Endodermal cell (in vitro differentiated cells): ENCODE measurements at regions not wholly inside any gene's neighbourhood (a gene's known extent, or its start where the extent isn't known, plus 50 kb on each side); places are given as distances from the start of the nearest gene placed in this dataset.

Experiments
- DNase-seq: peaks from one replicate; pipeline ENCODE4 v3.0.0-alpha.2; 2017
- H3K27ac ChIP-seq: 2 replicates; pipeline ENCODE4 v1.5.1; 2013; ENCODE audit warnings: mild to moderate bottlenecking, low read depth, low read length, moderate library complexity
- H3K27me3 ChIP-seq: 2 replicates; pipeline ENCODE4 v1.6.1; 2013; ENCODE audit warnings: mild to moderate bottlenecking, low read length, moderate library complexity; ENCODE audit not compliant: insufficient read depth, control insufficient read depth, poor library complexity, severe bottlenecking
- H3K36me3 ChIP-seq: 2 replicates; pipeline ENCODE4 v1.7.0; 2013; ENCODE audit warnings: mild to moderate bottlenecking, low read length, moderate library complexity; ENCODE audit not compliant: control insufficient read depth, insufficient read depth
- H3K4me1 ChIP-seq: one replicate; pipeline ENCODE4 v1.7.0; 2013; ENCODE audit warnings: low read length; ENCODE audit not compliant: control insufficient read depth, insufficient read depth
- H3K4me3 ChIP-seq: 2 replicates; pipeline ENCODE4 v1.5.1; 2013; ENCODE audit warnings: mild to moderate bottlenecking, low read length, moderate library complexity
- H3K9ac ChIP-seq: 2 replicates; pipeline ENCODE4 v1.6.1; 2013; ENCODE audit warnings: mild to moderate bottlenecking, low read length, moderate library complexity; ENCODE audit not compliant: poor library complexity, severe bottlenecking; ENCODE audit errors: extremely low read depth
- H3K9me3 ChIP-seq: 2 replicates; pipeline ENCODE4 v1.6.1; 2013; ENCODE audit warnings: mild to moderate bottlenecking, low read length, moderate library complexity; ENCODE audit not compliant: control insufficient read depth
- H3K27ac Mint-ChIP-seq: 2 replicates; pipeline ENCODE4 v1.8.0; 2020; ENCODE audit warnings: mixed read lengths
- H3K27me3 Mint-ChIP-seq: 2 replicates; pipeline ENCODE4 v1.8.0; 2021; ENCODE audit warnings: mild to moderate bottlenecking, mixed read lengths; ENCODE audit not compliant: insufficient read depth
- H3K36me3 Mint-ChIP-seq: 2 replicates; pipeline ENCODE4 v1.8.0; 2020; ENCODE audit warnings: low read depth, mixed read lengths
- H3K4me1 Mint-ChIP-seq: 2 replicates; pipeline ENCODE4 v1.8.0; 2020; ENCODE audit warnings: mixed read lengths
- H3K4me3 Mint-ChIP-seq: 2 replicates; pipeline ENCODE4 v1.8.0; 2020; ENCODE audit warnings: mild to moderate bottlenecking, moderate library complexity, mixed read lengths
- H3K9me3 Mint-ChIP-seq: 2 replicates; pipeline ENCODE4 v1.8.0; 2020; ENCODE audit warnings: mild to moderate bottlenecking, mixed read lengths
- CTCF ChIP-seq: fragments of 200-600 bp; sonication (generic); conservative IDR thresholded peaks from 2 replicates; pipeline ENCODE4 v1.5.0; 2021; ENCODE audit warnings: antibody characterized with exemption, mild to moderate bottlenecking
- WGBS, 2 experiments: methylation state at CpG; one replicate each; pipeline versions ENCODE4 v1.1.5 to v1.1.7; 2013; ENCODE audit warnings: missing lambda C conversion rate in 2 of 2, mixed read lengths in 1 of 2; ENCODE audit not compliant: insufficient coverage in 1 of 2, insufficient read length in 1 of 2; 5-methylcytosine and 5-hydroxymethylcytosine counted together

- Mint-ChIP-seq H3K4me3 (no peak overlapping the region), H3K4me1 (no peaks in the 10 kb centered on the region), H3K36me3 (no peaks in the 10 kb centered on the region), H3K27ac (no peak overlapping the region), H3K9me3 (no peaks in the 10 kb centered on the region), H3K27me3 (peaks cover 1% of the 10 kb centered on the region)
- H3K27ac ChIP-seq: no peak overlapping the region
- H3K36me3 ChIP-seq: no peaks in the 10 kb centered on the region
- no peak for TF ChIP-seq CTCF
- H3K4me3 ChIP-seq: no peak overlapping the region
- H3K27me3 ChIP-seq: no peaks in the 10 kb centered on the region
- no peak overlapping the region for H3K9ac ChIP-seq
- no peaks in the 10 kb centered on the region for H3K4me1 ChIP-seq
- no peaks in the 10 kb centered on the region for H3K9me3 ChIP-seq
- DNase-seq: no peak
These were observed 590.9 kb downstream of the ARAP2 start for GRCh38 chr4:35653451-35653850.

- Histone ChIP-seq H3K9ac (no peak overlapping the region), H3K36me3 (no peaks in the 10 kb centered on the region), H3K9me3 (no peaks in the 10 kb centered on the region), H3K27ac (no peak overlapping the region), H3K4me1 (no peaks in the 10 kb centered on the region), H3K4me3 (no peak overlapping the region), H3K27me3 (no peaks in the 10 kb centered on the region)
- no peaks in the 10 kb centered on the region for H3K4me1 Mint-ChIP-seq
- H3K27ac Mint-ChIP-seq: no peak overlapping the region
- WGBS, 2 experiments: 93% methylated on average over 1 of the region's 1 CpG; no CpG with 5 or more reads in 1 of the 2 experiments
- no peak for TF ChIP-seq CTCF
- H3K9me3 Mint-ChIP-seq: no peaks in the 10 kb centered on the region
- H3K36me3 Mint-ChIP-seq: no peaks in the 10 kb centered on the region
- H3K27me3 Mint-ChIP-seq: no peaks in the 10 kb centered on the region
- DNase-seq: no peak
- no peak overlapping the region for H3K4me3 Mint-ChIP-seq
These were observed 571.2 kb downstream of the ARAP2 start for GRCh38 chr4:35673137-35673536.

- H3K27ac Mint-ChIP-seq: no peak overlapping the region
- Histone ChIP-seq H3K27me3 (no peaks in the 10 kb centered on the region), H3K9me3 (no peaks in the 10 kb centered on the region), H3K36me3 (no peaks in the 10 kb centered on the region), H3K4me3 (no peak overlapping the region), H3K4me1 (no peaks in the 10 kb centered on the region), H3K27ac (no peak overlapping the region), H3K9ac (no peak overlapping the region)
- TF ChIP-seq CTCF: no peak
- H3K4me3 Mint-ChIP-seq: no peak overlapping the region
- H3K36me3 Mint-ChIP-seq: no peaks in the 10 kb centered on the region
- WGBS, 2 experiments: no CpG with 5 or more reads among the region's 1 CpG
- peaks cover 30% of the 10 kb centered on the region for H3K9me3 Mint-ChIP-seq
- no peak for DNase-seq
- H3K27me3 Mint-ChIP-seq: no peaks in the 10 kb centered on the region
- no peaks in the 10 kb centered on the region for H3K4me1 Mint-ChIP-seq
These were observed 559.6 kb downstream of the ARAP2 start for GRCh38 chr4:35684755-35685154.
